ENCODE measurements at regions not wholly inside any gene's neighbourhood (a gene's known extent, or its start where the extent isn't known, plus 50 kb on each side); places are given as distances from the start of the nearest gene placed in this dataset.

GRCh38 chr11:42552786-42553185, 759.0 kb upstream of the API5 start:
- no peak overlapping the region for H3K4me3 ChIP-seq (ENCODE audit: low read length)
- no peaks in the 10 kb centered on the region for H3K36me3 ChIP-seq (ENCODE audit: insufficient read depth, low read length)
- no peaks in the 10 kb centered on the region for H3K27me3 ChIP-seq (ENCODE audit: insufficient read depth, low read length)
- H3K4me1 ChIP-seq (ENCODE audit: insufficient read depth, low read length) = no peaks in the 10 kb centered on the region
- H2AFZ ChIP-seq (ENCODE audit: low read depth, low read length) = no peak overlapping the region
- no peaks in the 10 kb centered on the region for H3K9me3 ChIP-seq (ENCODE audit: low read length)

- H3K4me3 ChIP-seq (ENCODE audit: low read length) = no peak overlapping the region
Observed at GRCh38 chr11:42555190-42555589, 756.6 kb upstream of the API5 start.

GRCh38 chr11:42571131-42571877, 740.5 kb upstream of the API5 start:
- no peaks in the 10 kb centered on the region for H3K4me1 ChIP-seq (ENCODE audit: insufficient read depth, low read length)
- H2AFZ ChIP-seq (ENCODE audit: low read depth, low read length) = no peak overlapping the region
- no peaks in the 10 kb centered on the region for H3K9me3 ChIP-seq (ENCODE audit: low read length)
- no peaks in the 10 kb centered on the region for H3K27me3 ChIP-seq (ENCODE audit: insufficient read depth, low read length)
- no peak overlapping the region for H3K4me3 ChIP-seq (ENCODE audit: low read length)
- no peaks in the 10 kb centered on the region for H3K36me3 ChIP-seq (ENCODE audit: insufficient read depth, low read length)

More at GRCh38 chr11:42555190-42555589, 756.6 kb upstream of the API5 start:
- Histone ChIP-seq H3K36me3 (ENCODE audit: insufficient read depth, low read length) (no peaks in the 10 kb centered on the region), H3K9me3 (ENCODE audit: low read length) (no peaks in the 10 kb centered on the region), H3K27me3 (ENCODE audit: insufficient read depth, low read length) (no peaks in the 10 kb centered on the region), H3K4me1 (ENCODE audit: insufficient read depth, low read length) (no peaks in the 10 kb centered on the region), H2AFZ (ENCODE audit: low read depth, low read length) (no peak overlapping the region)

GRCh38 chr11:42571878-42572610, 739.8 kb upstream of the API5 start:
- Histone ChIP-seq H3K27me3 (ENCODE audit: insufficient read depth, low read length) (no peaks in the 10 kb centered on the region), H3K4me3 (ENCODE audit: low read length) (no peak overlapping the region), H3K36me3 (ENCODE audit: insufficient read depth, low read length) (no peaks in the 10 kb centered on the region), H3K4me1 (ENCODE audit: insufficient read depth, low read length) (no peaks in the 10 kb centered on the region), H2AFZ (ENCODE audit: low read depth, low read length) (no peak overlapping the region), H3K9me3 (ENCODE audit: low read length) (no peaks in the 10 kb centered on the region)

- Histone ChIP-seq H3K4me3 (ENCODE audit: low read length) (no peak overlapping the region), H3K36me3 (ENCODE audit: insufficient read depth, low read length) (no peaks in the 10 kb centered on the region), H3K27me3 (ENCODE audit: insufficient read depth, low read length) (no peaks in the 10 kb centered on the region), H2AFZ (ENCODE audit: low read depth, low read length) (no peak overlapping the region), H3K9me3 (ENCODE audit: low read length) (no peaks in the 10 kb centered on the region), H3K4me1 (ENCODE audit: insufficient read depth, low read length) (no peaks in the 10 kb centered on the region)
Observed at GRCh38 chr11:42576318-42576717, 735.5 kb upstream of the API5 start.

- H3K4me1 ChIP-seq (ENCODE audit: insufficient read depth, low read length) = no peaks in the 10 kb centered on the region
- no peaks in the 10 kb centered on the region for H3K9me3 ChIP-seq (ENCODE audit: low read length)
- H3K27me3 ChIP-seq (ENCODE audit: insufficient read depth, low read length) = no peaks in the 10 kb centered on the region
- no peak overlapping the region for H3K4me3 ChIP-seq (ENCODE audit: low read length)
- H2AFZ ChIP-seq (ENCODE audit: low read depth, low read length) = no peak overlapping the region
- H3K36me3 ChIP-seq (ENCODE audit: insufficient read depth, low read length) = no peaks in the 10 kb centered on the region
Observed at GRCh38 chr11:42589286-42589685, 722.5 kb upstream of the API5 start.

- no peak overlapping the region for H3K4me3 ChIP-seq (ENCODE audit: low read length)
- no peaks in the 10 kb centered on the region for H3K4me1 ChIP-seq (ENCODE audit: insufficient read depth, low read length)
- no peaks in the 10 kb centered on the region for H3K9me3 ChIP-seq (ENCODE audit: low read length)
- H2AFZ ChIP-seq (ENCODE audit: low read depth, low read length) = no peak overlapping the region
- H3K36me3 ChIP-seq (ENCODE audit: insufficient read depth, low read length) = no peaks in the 10 kb centered on the region
- H3K27me3 ChIP-seq (ENCODE audit: insufficient read depth, low read length) = no peaks in the 10 kb centered on the region
Observed at GRCh38 chr11:42591841-42592240, 720.0 kb upstream of the API5 start.

GRCh38 chr11:42593441-42593840, 718.4 kb upstream of the API5 start:
- no peaks in the 10 kb centered on the region for H3K9me3 ChIP-seq (ENCODE audit: low read length)

GRCh38 chr11:42595876-42596275, 715.9 kb upstream of the API5 start:
- Histone ChIP-seq H3K9me3 (ENCODE audit: low read length) (no peaks in the 10 kb centered on the region), H3K4me1 (ENCODE audit: insufficient read depth, low read length) (no peaks in the 10 kb centered on the region), H3K4me3 (ENCODE audit: low read length) (no peak overlapping the region), H3K36me3 (ENCODE audit: insufficient read depth, low read length) (no peaks in the 10 kb centered on the region), H3K27me3 (ENCODE audit: insufficient read depth, low read length) (no peaks in the 10 kb centered on the region), H2AFZ (ENCODE audit: low read depth, low read length) (no peak overlapping the region)

More at GRCh38 chr11:42593441-42593840, 718.4 kb upstream of the API5 start:
- Histone ChIP-seq H3K4me3 (ENCODE audit: low read length) (no peak overlapping the region), H2AFZ (ENCODE audit: low read depth, low read length) (no peak overlapping the region), H3K4me1 (ENCODE audit: insufficient read depth, low read length) (no peaks in the 10 kb centered on the region), H3K36me3 (ENCODE audit: insufficient read depth, low read length) (no peaks in the 10 kb centered on the region), H3K27me3 (ENCODE audit: insufficient read depth, low read length) (no peaks in the 10 kb centered on the region)

GRCh38 chr11:42596576-42597145, 715.1 kb upstream of the API5 start:
- no peaks in the 10 kb centered on the region for H3K9me3 ChIP-seq (ENCODE audit: low read length)
- no peaks in the 10 kb centered on the region for H3K36me3 ChIP-seq (ENCODE audit: insufficient read depth, low read length)
- no peak overlapping the region for H2AFZ ChIP-seq (ENCODE audit: low read depth, low read length)
- no peaks in the 10 kb centered on the region for H3K27me3 ChIP-seq (ENCODE audit: insufficient read depth, low read length)
- H3K4me1 ChIP-seq (ENCODE audit: insufficient read depth, low read length) = no peaks in the 10 kb centered on the region
- no peak overlapping the region for H3K4me3 ChIP-seq (ENCODE audit: low read length)

GRCh38 chr11:42598341-42598740, 713.5 kb upstream of the API5 start:
- Histone ChIP-seq H3K36me3 (ENCODE audit: insufficient read depth, low read length) (no peaks in the 10 kb centered on the region), H2AFZ (ENCODE audit: low read depth, low read length) (no peak overlapping the region), H3K4me1 (ENCODE audit: insufficient read depth, low read length) (no peaks in the 10 kb centered on the region), H3K4me3 (ENCODE audit: low read length) (no peak overlapping the region), H3K27me3 (ENCODE audit: insufficient read depth, low read length) (no peaks in the 10 kb centered on the region), H3K9me3 (ENCODE audit: low read length) (no peaks in the 10 kb centered on the region)

GRCh38 chr11:42620796-42621195, 691.0 kb upstream of the API5 start:
- H3K4me3 ChIP-seq (ENCODE audit: low read length) = no peak overlapping the region
- H3K4me1 ChIP-seq (ENCODE audit: insufficient read depth, low read length) = no peaks in the 10 kb centered on the region
- no peaks in the 10 kb centered on the region for H3K9me3 ChIP-seq (ENCODE audit: low read length)
- no peaks in the 10 kb centered on the region for H3K27me3 ChIP-seq (ENCODE audit: insufficient read depth, low read length)
- no peak overlapping the region for H2AFZ ChIP-seq (ENCODE audit: low read depth, low read length)
- H3K36me3 ChIP-seq (ENCODE audit: insufficient read depth, low read length) = no peaks in the 10 kb centered on the region
